ENCODE measurements at regions not wholly inside any gene's neighbourhood (a gene's known extent, or its start where the extent isn't known, plus 50 kb on each side); places are given as distances from the start of the nearest gene placed in this dataset.
"Not testable (repeated sequence)": the region's sequence is repeated elsewhere in the genome, so short reads cannot be mapped to it uniquely, and the experiment has no call there.

GRCh38 chr6:147651-148050 is 144.6 kb upstream of the DUSP22 start:
- CTCF ChIA-PET; DNase-seq (ENCODE audit: extremely low spot score); POLR2A ChIA-PET: not testable (repeated sequence)

DNA sequence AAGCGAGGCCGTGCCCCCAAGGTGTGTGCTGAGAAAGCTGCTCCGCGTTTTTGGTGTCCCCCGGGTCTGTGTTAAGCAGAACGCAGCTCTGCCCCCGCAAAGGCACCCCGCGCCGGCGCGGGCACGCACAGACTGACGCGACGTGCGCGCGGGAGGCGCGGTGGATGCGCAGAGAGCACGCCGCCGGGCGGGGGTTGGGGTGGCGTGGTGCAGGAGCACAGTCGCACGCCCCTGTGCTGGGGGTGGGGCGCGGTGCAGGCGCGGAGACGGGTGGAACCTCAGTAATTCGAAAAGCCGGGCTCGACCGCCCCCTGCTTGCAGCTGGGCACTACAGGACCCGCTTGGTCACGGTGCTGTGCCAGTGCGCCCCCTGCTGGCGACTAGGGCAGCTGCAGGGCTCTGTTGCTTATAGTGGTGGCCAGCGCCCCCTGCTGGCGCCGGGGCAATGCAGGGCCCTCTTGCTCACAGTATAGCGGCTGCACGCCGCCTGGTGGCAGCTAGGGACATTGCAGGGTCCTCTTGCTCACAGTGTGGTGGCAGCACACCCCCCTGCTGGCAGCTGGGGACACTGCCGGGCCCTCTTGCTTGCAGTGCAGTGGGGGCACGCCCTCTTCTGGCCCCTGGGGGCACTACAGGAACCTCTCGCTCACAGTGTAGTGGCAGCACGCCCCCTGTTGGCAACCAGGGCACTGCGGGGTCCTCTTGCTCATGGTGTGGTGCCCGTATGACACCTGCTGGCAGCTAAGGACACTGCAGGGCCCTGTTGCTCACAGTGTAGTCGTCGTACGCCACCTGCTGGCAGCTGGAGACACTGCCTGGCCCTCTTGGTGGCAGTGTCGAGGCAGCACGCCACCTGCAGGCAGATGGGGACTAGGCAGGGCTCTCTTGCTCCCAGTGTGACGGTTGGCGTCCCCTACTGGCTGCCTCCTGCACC is 144.0 kb upstream of the DUSP22 start:
- POLR2A ChIA-PET; DNase-seq (ENCODE audit: extremely low spot score); CTCF ChIA-PET: not testable (repeated sequence)

GRCh38 chr6:150147-150546 is 142.1 kb upstream of the DUSP22 start:
- DNase-seq (ENCODE audit: extremely low spot score); POLR2A ChIA-PET; CTCF ChIA-PET: not testable (repeated sequence)

DNA sequence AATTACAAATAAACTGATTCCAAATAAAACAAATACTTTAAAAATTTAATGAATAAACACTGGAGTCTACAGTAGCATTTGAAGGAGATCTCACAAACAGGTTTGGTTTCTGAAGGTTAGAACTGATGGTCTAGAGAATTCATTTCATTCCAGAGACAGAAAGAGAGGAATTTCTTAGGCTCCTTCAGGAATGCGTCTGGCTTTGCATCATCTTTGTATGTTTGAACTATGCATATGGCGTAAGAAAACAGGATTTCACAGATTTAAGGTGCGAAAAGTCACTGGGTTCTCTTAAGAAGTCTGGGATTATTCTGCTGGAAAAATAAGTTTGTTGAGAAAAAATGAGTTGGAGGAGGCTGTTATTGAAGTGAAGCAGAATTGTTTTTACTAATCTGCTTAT is 139.9 kb upstream of the DUSP22 start:
- POLR2A ChIA-PET; DNase-seq (ENCODE audit: extremely low spot score); CTCF ChIA-PET: not testable (repeated sequence)

DNA sequence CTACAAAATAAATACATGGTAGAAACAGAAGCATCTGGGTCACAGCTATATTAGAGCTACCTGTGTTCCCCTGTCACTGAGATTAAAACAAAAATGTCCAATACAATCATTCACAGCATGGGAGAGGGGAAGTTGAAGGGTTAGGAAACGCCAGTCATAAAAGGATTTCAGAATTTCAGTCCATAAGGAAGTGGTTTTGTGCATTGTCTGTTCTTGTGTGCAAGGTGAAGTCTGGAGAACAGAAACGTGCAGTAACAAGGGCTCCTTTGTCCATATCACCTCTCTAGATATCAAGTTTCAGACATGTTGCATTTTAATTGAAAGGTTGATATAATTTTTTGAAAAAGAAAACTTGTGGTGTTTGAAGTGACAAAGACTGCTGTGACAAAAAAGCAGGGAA is 139.3 kb upstream of the DUSP22 start:
- POLR2A ChIA-PET; CTCF ChIA-PET; DNase-seq (ENCODE audit: extremely low spot score): not testable (repeated sequence)

DNA sequence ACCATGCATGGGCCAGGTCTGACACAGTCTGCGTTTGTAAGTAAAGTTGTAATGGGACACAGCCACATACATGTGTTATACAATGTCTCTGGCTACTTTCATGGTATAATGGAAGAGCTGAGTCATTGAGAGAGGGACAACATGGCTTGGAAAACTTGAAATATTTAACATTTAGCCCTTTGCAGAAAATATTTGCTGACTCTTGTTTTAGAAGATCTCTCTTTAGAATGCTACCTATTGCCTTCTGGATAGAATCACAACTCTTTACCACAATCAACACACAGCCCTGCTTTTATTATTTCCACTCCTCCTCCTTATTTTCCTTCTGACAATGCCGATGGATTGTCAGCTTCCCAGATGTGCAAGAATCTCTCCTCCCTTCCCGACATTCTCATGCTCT is 138.4 kb upstream of the DUSP22 start:
- POLR2A ChIA-PET, CTCF ChIA-PET: not testable (repeated sequence)

DNA sequence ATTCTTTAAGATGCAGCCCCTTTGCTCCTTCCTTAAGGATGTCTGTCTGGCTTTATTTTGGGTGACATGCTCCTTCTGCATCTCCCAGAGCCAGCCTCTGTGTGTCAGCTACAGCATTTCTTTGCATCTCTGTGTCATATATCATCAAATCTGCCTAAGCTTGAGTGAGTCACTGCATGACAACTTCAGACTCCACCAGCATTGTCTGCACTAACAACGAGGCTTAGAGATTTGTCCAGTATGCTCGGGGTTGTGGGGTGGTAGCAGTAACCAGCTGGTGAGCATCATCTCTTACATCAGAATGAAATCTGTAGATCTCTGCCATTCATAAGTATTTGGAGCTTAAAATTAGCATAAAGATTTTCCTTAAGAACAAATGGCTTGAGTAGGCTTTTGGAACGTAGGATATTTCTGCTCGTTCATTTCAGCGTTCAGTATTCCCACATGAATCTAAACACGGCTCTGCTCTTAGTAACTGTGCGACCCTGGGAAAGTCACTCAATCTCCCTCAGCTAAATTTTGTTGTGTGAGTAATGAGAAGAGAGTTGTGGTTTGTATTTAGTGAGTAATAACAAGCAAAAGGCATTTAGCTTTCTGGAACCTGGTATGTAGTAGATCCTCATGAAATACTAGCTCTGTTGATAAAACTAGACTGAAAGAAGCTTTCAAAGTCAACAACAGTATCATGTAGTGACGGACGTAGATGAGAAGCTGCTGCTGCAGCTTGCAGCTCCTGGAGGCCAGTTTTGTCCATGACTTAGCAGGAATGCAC is 137.8 kb upstream of the DUSP22 start:
- DNase-seq (ENCODE audit: extremely low spot score); POLR2A ChIA-PET; CTCF ChIA-PET: not testable (repeated sequence)

More for the DNA sequence above, 138.4 kb upstream of the DUSP22 start:
- DNase-seq (ENCODE audit: extremely low spot score) = not testable (repeated sequence)

- TF ChIP-seq ZNF384 (IDR thresholded peaks at IDR 0.05) = no peak
- no peak for DNase-seq (ENCODE audit: extremely low spot score)
- ChIA-PET CTCF (no interaction called here), POLR2A (no interaction called here)
Observed at GRCh38 chr6:156010-156409, 136.3 kb upstream of the DUSP22 start.

DNA sequence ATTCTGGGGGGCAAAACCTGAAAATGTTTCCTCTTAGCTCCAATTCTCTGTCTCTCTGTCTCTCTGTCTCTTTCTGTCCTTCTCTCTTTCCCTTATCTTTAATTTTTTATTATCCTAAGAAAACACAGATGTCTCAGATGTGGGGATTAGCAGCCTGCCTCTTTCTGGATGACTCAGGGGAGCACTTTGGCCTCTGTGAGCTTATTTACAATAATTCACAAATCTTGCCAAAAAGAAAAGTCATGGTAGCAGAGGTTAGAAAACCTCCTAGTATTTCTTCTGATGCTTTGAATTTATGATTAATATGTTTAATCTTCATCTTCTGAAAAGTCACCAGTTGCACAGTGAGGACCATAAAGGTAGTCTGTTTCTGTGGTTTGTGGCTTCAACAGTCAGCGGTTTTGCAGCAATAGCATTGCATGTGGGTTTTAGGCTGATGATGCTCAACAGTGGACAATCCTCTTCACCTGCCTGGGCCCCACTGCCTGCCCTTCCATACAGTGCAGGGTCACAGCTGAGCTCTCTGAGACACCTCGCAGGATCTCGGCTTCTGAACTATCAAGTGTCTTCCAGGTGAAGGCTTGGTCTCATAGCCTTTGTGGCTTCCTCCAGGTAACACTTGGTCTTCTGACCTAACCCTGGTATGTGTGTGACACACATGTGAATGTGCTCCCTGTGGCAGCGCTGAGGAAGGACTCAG is 135.7 kb upstream of the DUSP22 start:
- DNase-seq (ENCODE audit: extremely low spot score); CTCF ChIA-PET: not testable (repeated sequence)

DNA sequence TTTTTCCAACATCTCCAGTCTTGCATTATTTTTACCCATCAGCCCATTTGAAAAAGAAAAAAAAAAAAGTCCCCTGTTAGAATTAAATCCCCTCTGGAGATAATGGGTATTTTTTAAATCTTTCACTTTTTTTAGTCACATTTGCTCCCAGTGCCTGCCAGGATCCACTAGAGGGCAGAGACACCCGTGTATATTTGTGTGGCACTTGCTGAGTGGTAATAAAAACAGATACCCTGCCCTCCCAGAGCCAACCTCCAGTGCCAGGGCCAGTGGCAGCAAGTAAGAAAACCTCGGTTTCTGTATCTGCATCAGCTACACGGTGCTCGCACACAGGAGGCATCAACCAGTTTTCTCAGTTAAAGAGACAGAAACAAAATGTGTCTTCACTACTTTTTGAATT is 135.1 kb upstream of the DUSP22 start:
- POLR2A ChIA-PET; CTCF ChIA-PET; DNase-seq (ENCODE audit: extremely low spot score): not testable (repeated sequence)

More for the DNA sequence above, 135.7 kb upstream of the DUSP22 start:
- POLR2A ChIA-PET = not testable (repeated sequence)

DNA sequence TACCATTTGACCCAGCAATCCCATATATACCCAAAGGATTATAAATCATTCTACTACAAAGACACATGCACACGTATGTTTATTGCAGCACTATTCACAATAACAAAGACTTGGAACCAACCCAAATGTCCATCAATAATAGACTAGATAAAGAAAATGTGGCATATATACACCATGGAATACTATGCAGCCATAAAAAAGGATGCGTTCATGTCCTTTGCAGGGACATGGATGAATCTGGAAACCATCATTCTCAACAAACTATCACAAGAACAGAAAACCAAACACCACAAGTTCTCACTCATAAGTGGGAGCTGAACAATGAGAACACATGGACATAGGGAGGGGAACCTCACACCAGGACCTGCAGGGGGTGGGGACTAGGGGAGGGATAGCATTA is 130.6 kb upstream of the DUSP22 start:
- DNase-seq (ENCODE audit: extremely low spot score); POLR2A ChIA-PET; CTCF ChIA-PET: not testable (repeated sequence)

DNA sequence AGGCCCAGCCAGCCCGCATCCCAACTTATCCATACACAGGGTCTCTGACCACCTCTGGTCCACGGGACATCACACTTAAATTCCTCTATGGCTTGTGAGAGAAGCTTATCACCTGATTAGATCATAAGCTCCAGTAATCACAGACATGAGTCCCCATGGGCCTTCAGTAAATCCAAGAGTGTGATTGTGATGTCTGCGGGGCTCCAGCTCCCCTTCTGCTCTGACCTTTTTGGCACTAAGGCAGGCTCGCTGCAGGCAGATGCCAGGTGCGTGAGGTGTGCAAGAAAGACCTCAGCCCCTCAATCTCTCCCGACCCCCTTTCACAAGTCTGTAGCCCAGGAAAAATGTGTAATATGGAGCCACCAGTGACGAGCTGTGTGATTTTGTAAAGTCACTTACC is 127.6 kb upstream of the DUSP22 start:
- CTCF ChIA-PET = no interaction called here
- POLR2A ChIA-PET = no interaction called here
- no peak for TF ChIP-seq FOXA1 (IDR thresholded peaks at IDR 0.05)
- TF ChIP-seq PKNOX1 (IDR thresholded peaks at IDR 0.05) = no peak
- TF ChIP-seq CTBP1 (IDR thresholded peaks at IDR 0.05; ENCODE audit: borderline replicate concordance) = no peak
- TF ChIP-seq SUZ12 (IDR thresholded peaks at IDR 0.05) = no peak
- TF ChIP-seq FOXK2 (IDR thresholded peaks at IDR 0.05) = no peak
- TF ChIP-seq BHLHE40 (IDR thresholded peaks at IDR 0.05; ENCODE audit: borderline replicate concordance) = no peak
- TF ChIP-seq ARNT (IDR thresholded peaks at IDR 0.05) = no peak
- TF ChIP-seq ELF4 (IDR thresholded peaks at IDR 0.05) = no peak
- TF ChIP-seq FOXM1 (IDR thresholded peaks at IDR 0.05; ENCODE audit: borderline replicate concordance) = no peak
- TF ChIP-seq TARDBP (IDR thresholded peaks at IDR 0.05) = no peak
- TF ChIP-seq HDGF (IDR thresholded peaks at IDR 0.05; ENCODE audit: borderline replicate concordance) = no peak
- no peak for TF ChIP-seq NFRKB (IDR thresholded peaks at IDR 0.05)
- no peak for TF ChIP-seq SP1 (IDR thresholded peaks at IDR 0.05)
- no peak for TF ChIP-seq ZNF384 (IDR thresholded peaks at IDR 0.05)
- no peak for TF ChIP-seq LEF1 (IDR thresholded peaks at IDR 0.05; ENCODE audit: borderline replicate concordance)
- no peak for TF ChIP-seq L3MBTL2 (conservative IDR thresholded peaks at IDR 0.05)
- DNase-seq (ENCODE audit: extremely low spot score) = no peak
